Testis (tissue), 2 donors: ENCODE measurements at regions not wholly inside any gene's neighbourhood (a gene's known extent, or its start where the extent isn't known, plus 50 kb on each side); places are given as distances from the start of the nearest gene placed in this dataset.
"Not testable (repeated sequence)": the region's sequence is repeated elsewhere in the genome, so short reads cannot be mapped to it uniquely, and the experiment has no call there.

Experiments
- DNase-seq: peaks from one replicate; pipeline ENCODE4 v3.0.0-alpha.2; 2019
- H3K27ac ChIP-seq, 2 donors: fragments of 200-600 bp; sonication (generic); one replicate each; pipeline ENCODE4 v1.5.1; 2019
- H3K27me3 ChIP-seq: fragments of 200-600 bp; sonication (generic); one replicate; pipeline ENCODE4 v1.5.1; 2019
- H3K36me3 ChIP-seq: fragments of 200-600 bp; sonication (generic); one replicate; pipeline ENCODE4 v1.5.1; 2017; ENCODE audit warnings: low read depth; ENCODE audit errors: missing control alignments
- H3K4me1 ChIP-seq: fragments of 200-600 bp; sonication (generic); one replicate; pipeline ENCODE4 v1.5.1; 2019
- H3K4me3 ChIP-seq, 2 donors: fragments of 200-600 bp; sonication (generic); one replicate each; pipeline ENCODE4 v1.5.1; 2017 to 2019
- H3K9me3 ChIP-seq: fragments of 200-600 bp; sonication (generic); one replicate; pipeline ENCODE4 v1.5.1; 2017
- WGBS, 2 donors: methylation state at CpG; one replicate each; pipeline ENCODE4 v1.1.5; 2018; 5-methylcytosine and 5-hydroxymethylcytosine counted together
- intact Hi-C: fragments of 100-400 bp; cut with DNase I; formaldehyde crosslinking; loops from one replicate; pipeline ENCODE4 v1.15.1; 2023; ENCODE audit warnings: low total_unique reads
- microRNA-seq, 2 donors: library from miRNA; unstranded; fragments of <30 nt; microRNA quantifications; one replicate each; pipeline ENCODE4, GENCODE V29; 2016; ENCODE audit warnings: borderline number of aligned reads in 2 of 2, borderline replicate concordance in 1 of 2
- small RNA-seq, 2 donors: library from RNA; depleted of rRNA; stranded (forward); fragments of <200 nt; gene quantifications; one replicate each; pipeline ENCODE3, GENCODE V24; 2016

DNA sequence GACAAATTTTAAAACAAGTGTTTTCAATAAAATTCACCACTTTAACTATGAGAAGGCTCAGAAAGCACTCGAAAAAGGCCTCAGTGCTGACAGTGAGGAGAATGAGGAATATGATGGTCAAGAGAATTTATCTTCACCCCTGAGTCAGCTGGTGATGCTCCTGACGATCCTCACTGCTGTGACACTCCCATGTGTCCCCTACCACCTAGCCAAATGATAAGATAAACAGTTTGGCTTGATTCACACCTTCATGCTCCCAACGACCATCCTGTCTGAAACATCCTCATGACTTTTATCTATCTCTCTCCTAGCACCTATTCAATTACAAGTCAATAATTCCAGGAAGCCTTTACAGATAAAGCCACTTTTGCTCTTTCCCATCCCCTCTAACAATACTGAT is 66.0 kb upstream of the PDPR start:
- H3K27ac ChIP-seq, H3K4me1 ChIP-seq, H3K9me3 ChIP-seq, H3K36me3 ChIP-seq, H3K4me3 ChIP-seq, intact Hi-C loops, DNase-seq, H3K27me3 ChIP-seq: not testable (repeated sequence)
- WGBS, 2 donors = 56 to 66% methylated on average over 3 of the region's 3 CpGs

DNA sequence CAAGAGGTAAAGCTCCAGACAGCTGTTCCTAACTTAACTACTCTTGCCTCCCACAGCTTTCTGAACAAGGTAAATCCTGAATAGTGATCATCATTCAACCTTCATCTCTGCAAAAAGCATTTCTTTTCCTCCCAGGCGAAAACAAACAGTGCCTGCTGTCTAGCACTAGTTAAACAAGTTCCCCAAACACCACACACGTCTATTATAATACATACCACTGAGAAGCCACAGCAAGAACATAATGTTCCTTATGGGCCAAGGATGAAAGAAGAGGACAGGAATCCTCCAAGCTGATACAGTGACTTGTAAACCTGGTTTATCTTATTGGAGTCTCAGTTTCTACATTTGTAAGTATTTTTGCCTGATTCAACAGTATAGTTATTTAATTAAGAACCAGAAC is 56.1 kb upstream of the PDPR start:
- 20 to 57% methylated on average over 1 of the region's 2 CpGs for WGBS, 2 donors
- H3K4me3 ChIP-seq, H3K36me3 ChIP-seq, DNase-seq, H3K4me1 ChIP-seq, intact Hi-C loops, H3K27me3 ChIP-seq, H3K9me3 ChIP-seq: not testable (repeated sequence)
- peak overlapping the region; percentile 19 to 63 for H3K27ac ChIP-seq

DNA sequence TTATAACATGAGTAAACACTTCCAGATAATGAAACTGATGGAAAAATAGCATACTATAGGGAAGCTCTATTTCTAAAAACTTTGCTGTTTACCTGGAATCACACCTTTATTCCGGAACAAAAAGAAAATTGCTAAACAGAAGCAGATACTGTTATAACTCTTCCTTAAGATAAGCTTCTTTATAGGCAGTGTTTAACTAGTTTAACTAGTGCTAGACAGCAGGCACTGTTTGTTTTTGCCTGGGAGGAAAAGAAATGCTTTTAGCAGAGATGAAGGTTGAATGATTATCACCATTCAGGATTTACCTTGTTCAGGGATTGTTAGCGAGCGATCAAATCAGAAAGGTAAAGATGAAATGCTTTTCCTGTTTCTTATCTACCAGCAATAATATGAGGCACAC is 54.7 kb upstream of the PDPR start:
- 89 to 92% methylated on average over 3 of the region's 3 CpGs for WGBS, 2 donors
- not testable (repeated sequence) for DNase-seq

DNA sequence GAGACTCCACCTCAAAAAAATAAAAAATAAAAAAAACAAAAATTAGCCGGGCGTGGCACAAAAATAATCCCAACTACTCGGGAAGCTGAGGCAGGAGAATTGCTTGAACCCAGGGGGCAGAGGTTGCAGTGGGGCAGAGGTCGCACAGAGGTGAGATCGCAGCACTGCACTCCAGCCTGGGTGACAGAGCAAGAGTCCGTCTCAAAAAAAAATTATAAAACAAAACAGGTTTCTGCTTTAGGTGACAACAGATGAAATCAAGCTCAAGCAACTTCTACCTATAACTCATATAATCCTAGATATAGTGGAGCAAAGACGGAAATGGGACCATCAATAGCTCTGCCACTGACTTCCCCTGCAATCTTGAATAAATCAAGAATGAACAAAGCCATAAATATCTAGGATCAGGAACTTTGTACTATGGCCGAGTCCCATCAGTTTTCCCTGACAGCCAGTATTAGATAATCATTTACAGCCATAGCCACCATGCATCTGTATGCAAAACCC is 53.6 kb upstream of the PDPR start:
- H3K9me3 ChIP-seq, intact Hi-C loops, H3K27ac ChIP-seq, H3K4me1 ChIP-seq, H3K27me3 ChIP-seq, H3K4me3 ChIP-seq, DNase-seq, H3K36me3 ChIP-seq: not testable (repeated sequence)
- WGBS, 2 donors = 86 to 91% methylated on average over 8 of the region's 8 CpGs

More for the DNA sequence above, 54.7 kb upstream of the PDPR start:
- H3K4me1 ChIP-seq, H3K4me3 ChIP-seq, H3K36me3 ChIP-seq, intact Hi-C loops, H3K9me3 ChIP-seq, H3K27me3 ChIP-seq, H3K27ac ChIP-seq: not testable (repeated sequence)

DNA sequence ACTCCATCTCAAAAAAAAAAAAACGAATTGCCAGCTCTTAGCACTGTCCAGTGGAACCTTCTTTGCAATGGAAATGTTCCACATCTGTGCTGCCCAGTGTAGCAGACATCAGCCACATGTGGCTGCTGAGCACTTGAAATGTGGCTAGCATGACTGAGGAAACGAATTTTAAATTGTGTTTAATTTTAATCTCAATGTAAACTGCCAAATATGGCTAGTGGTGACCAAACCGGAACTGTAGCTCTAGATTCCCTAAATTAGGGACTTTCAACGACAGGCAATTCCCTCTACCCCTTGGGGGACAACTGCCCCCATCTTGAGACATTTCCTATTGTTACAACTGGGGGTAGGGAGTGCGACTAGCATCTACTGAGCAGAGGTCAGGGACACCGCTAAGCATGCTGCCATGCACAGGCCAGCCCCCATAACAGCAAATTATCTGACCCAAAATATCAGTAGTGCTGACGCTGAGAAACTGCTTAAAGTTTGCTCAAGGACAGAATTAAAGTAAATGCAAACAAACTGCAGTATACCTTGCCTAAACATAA is 52.4 kb upstream of the PDPR start:
- intact Hi-C loops, H3K27ac ChIP-seq, H3K9me3 ChIP-seq, H3K4me1 ChIP-seq, H3K4me3 ChIP-seq, DNase-seq, H3K36me3 ChIP-seq, H3K27me3 ChIP-seq: not testable (repeated sequence)
- 64 to 70% methylated on average over 7 of the region's 7 CpGs for WGBS, 2 donors

DNA sequence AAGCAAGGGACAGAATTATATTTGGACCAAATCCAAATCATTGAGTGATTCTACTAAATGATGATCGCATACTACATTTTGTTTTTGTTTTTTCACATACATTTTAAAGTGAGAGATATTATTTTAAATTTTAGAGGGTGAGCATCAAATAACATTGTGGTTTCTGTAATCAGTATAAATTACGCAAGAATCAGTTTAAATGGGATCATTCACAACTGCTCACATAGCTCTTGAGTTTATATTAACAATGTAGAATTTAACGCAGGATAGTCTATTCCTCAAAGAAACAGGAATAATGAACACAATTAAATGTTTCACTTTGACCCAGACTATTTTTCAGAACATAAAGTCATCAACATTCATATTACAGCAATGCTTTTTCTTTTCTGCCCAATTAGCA is 51.2 kb upstream of the PDPR start:
- H3K27ac ChIP-seq, intact Hi-C loops: not testable (repeated sequence)

More for the DNA sequence above, 51.2 kb upstream of the PDPR start:
- 78 to 81% methylated on average over 3 of the region's 3 CpGs for WGBS, 2 donors
- not testable (repeated sequence) for H3K36me3 ChIP-seq, H3K4me3 ChIP-seq, DNase-seq, H3K27me3 ChIP-seq, H3K9me3 ChIP-seq, H3K4me1 ChIP-seq

Small RNA genes lying in the stretch of these regions (microRNA-seq; reads per million reads assigned to microRNA genes)
- gene MIR1972-2 = 0 reads per million in 2 donors

Small RNA genes lying in the stretch of these regions (small RNA-seq; reads per million reads assigned to genes)
- gene MIR1972-2 = 0 reads per million in 2 donors
